PFSK-1 (cell line): ENCODE measurements at regions not wholly inside any gene's neighbourhood (a gene's known extent, or its start where the extent isn't known, plus 50 kb on each side); places are given as distances from the start of the nearest gene placed in this dataset.

Source experiments
- FOXP2 ChIP-seq: optimal IDR thresholded peaks from 2 replicates; pipeline ENCODE3; 2011; ENCODE audit warnings: borderline replicate concordance, control low read depth, inconsistent platforms; ENCODE audit not compliant: insufficient read depth; ENCODE audit errors: extremely low read length, extremely low read depth
- POLR2AphosphoS5 ChIP-seq: IDR thresholded peaks from 2 replicates; pipeline ENCODE4 v1.6.1; 2012; ENCODE audit warnings: low read depth, mild to moderate bottlenecking, control low read depth, low read length, moderate library complexity
- REST ChIP-seq, 2 experiments: IDR thresholded peaks; 2 replicates each; pipeline versions ENCODE4 v1.6.1 to v1.8.0; 2011 to 2012; ENCODE audit warnings: low read depth in 2 of 2, low read length in 2 of 2, control low read depth in 1 of 2, inconsistent platforms in 1 of 2, mild to moderate bottlenecking in 1 of 2, moderate library complexity in 1 of 2; ENCODE audit not compliant: insufficient read depth in 1 of 2
- SIN3A ChIP-seq: IDR thresholded peaks from 2 replicates; pipeline ENCODE4 v1.6.1; 2012; ENCODE audit warnings: mild to moderate bottlenecking, low read length, moderate library complexity, borderline replicate concordance; ENCODE audit not compliant: insufficient read depth
- TAF1 ChIP-seq: IDR thresholded peaks from 2 replicates; pipeline ENCODE4 v1.6.1; 2012; ENCODE audit warnings: low read length, control low read depth, borderline replicate concordance; ENCODE audit not compliant: insufficient read depth

GRCh38 chr16:86048221-86048620 is 149.3 kb downstream of the IRF8 start:
- TF ChIP-seq REST (IDR thresholded peaks at IDR 0.05; ENCODE audit: insufficient read depth in 1 of 2, low read depth in 2 of 2, low read length in 2 of 2) (no peak), FOXP2 (no peak), POLR2AphosphoS5 (no peak), TAF1 (no peak), SIN3A (no peak)

GRCh38 chr16:86048882-86049585 is 150.1 kb downstream of the IRF8 start:
- TF ChIP-seq SIN3A (no peak), POLR2AphosphoS5 (no peak), REST (IDR thresholded peaks at IDR 0.05; ENCODE audit: insufficient read depth in 1 of 2, low read depth in 2 of 2, low read length in 2 of 2) (no peak), FOXP2 (no peak), TAF1 (no peak)

GRCh38 chr16:86049641-86050040 is 150.7 kb downstream of the IRF8 start:
- TF ChIP-seq TAF1 (no peak), FOXP2 (no peak), POLR2AphosphoS5 (no peak), REST (IDR thresholded peaks at IDR 0.05; ENCODE audit: insufficient read depth in 1 of 2, low read depth in 2 of 2, low read length in 2 of 2) (no peak), SIN3A (no peak)

GRCh38 chr16:86050111-86050510 is 151.1 kb downstream of the IRF8 start:
- TF ChIP-seq POLR2AphosphoS5 (no peak), REST (IDR thresholded peaks at IDR 0.05; ENCODE audit: insufficient read depth in 1 of 2, low read depth in 2 of 2, low read length in 2 of 2) (no peak), FOXP2 (no peak), SIN3A (no peak), TAF1 (no peak)
